Vagina (tissue), 2 donors: ENCODE measurements at regions not wholly inside any gene's neighbourhood (a gene's known extent, or its start where the extent isn't known, plus 50 kb on each side); places are given as distances from the start of the nearest gene placed in this dataset.
A peak's percentile ranks its signal among the peaks of the same experiment; 100 is the strongest.

Source experiments
- DNase-seq, 2 donors: peaks; one replicate each; pipeline ENCODE4 v3.0.0-alpha.2; 2017; ENCODE audit errors: extremely low spot score in 2 of 2
- H3K27ac ChIP-seq: fragments of 200-600 bp; sonication (generic); one replicate; pipeline ENCODE4 v1.5.1; 2019
- H3K27me3 ChIP-seq: fragments of 200-600 bp; sonication (generic); one replicate; pipeline ENCODE4 v1.5.1; 2019
- H3K36me3 ChIP-seq, 2 donors: fragments of 200-600 bp; sonication (generic); one replicate each; pipeline ENCODE4 v1.5.1; 2017 to 2019
- H3K4me1 ChIP-seq: fragments of 200-600 bp; sonication (generic); one replicate; pipeline ENCODE4 v1.5.1; 2019
- H3K4me3 ChIP-seq, 2 donors: fragments of 200-600 bp; sonication (generic); 1 replicate in 1 of 2; 2 replicates in 1 of 2; pipeline ENCODE4 v1.5.1; 2016 to 2019
- H3K9me3 ChIP-seq: fragments of 200-600 bp; sonication (generic); one replicate; pipeline ENCODE4 v1.5.1; 2019
- POLR2A ChIP-seq, 2 donors: fragments of 450-650 bp; IDR thresholded peaks; one replicate each; pipeline ENCODE4 v1.6.1; 2017; ENCODE audit warnings: antibody characterized with exemption in 2 of 2, mild to moderate bottlenecking in 2 of 2, moderate library complexity in 2 of 2
- POLR2AphosphoS5 ChIP-seq, 2 donors: sonication (generic); formaldehyde crosslinking; IDR thresholded peaks; one replicate each; pipeline ENCODE4 v1.9.0; 2017; ENCODE audit warnings: antibody characterized with exemption in 2 of 2, mild to moderate bottlenecking in 2 of 2, low read depth in 1 of 2; ENCODE audit not compliant: insufficient read depth in 1 of 2
- intact Hi-C: fragments of 100-400 bp; cut with DNase I; formaldehyde crosslinking; loops from one replicate; pipeline ENCODE4 v1.15.1; 2023
- TF ChIP-seq, protein P1 (sequence below), 3 experiments: fragments of 450-650 bp in 2 of 3; fragments of 200-600 bp in 1 of 3; sonication (generic) in 1 of 3; IDR thresholded peaks; one replicate each; pipeline ENCODE4 v1.5.1; 2017 to 2019; ENCODE audit warnings: antibody characterized with exemption in 3 of 3, mild to moderate bottlenecking in 2 of 3, moderate library complexity in 2 of 3

- TF ChIP-seq, protein P1, sequence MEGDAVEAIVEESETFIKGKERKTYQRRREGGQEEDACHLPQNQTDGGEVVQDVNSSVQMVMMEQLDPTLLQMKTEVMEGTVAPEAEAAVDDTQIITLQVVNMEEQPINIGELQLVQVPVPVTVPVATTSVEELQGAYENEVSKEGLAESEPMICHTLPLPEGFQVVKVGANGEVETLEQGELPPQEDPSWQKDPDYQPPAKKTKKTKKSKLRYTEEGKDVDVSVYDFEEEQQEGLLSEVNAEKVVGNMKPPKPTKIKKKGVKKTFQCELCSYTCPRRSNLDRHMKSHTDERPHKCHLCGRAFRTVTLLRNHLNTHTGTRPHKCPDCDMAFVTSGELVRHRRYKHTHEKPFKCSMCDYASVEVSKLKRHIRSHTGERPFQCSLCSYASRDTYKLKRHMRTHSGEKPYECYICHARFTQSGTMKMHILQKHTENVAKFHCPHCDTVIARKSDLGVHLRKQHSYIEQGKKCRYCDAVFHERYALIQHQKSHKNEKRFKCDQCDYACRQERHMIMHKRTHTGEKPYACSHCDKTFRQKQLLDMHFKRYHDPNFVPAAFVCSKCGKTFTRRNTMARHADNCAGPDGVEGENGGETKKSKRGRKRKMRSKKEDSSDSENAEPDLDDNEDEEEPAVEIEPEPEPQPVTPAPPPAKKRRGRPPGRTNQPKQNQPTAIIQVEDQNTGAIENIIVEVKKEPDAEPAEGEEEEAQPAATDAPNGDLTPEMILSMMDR (IDR thresholded peaks at IDR 0.05) = no peak
- TF ChIP-seq POLR2AphosphoS5 (IDR thresholded peaks at IDR 0.05; ENCODE audit: insufficient read depth in 1 of 2, low read depth in 1 of 2) (no peak), POLR2A (IDR thresholded peaks at IDR 0.05) (no peak)
- Histone ChIP-seq H3K9me3 (no peaks in the 10 kb centered on the region), H3K4me3 (no peak overlapping the region), H3K27ac (no peak overlapping the region), H3K36me3 (no peaks in the 10 kb centered on the region), H3K27me3 (no peaks in the 10 kb centered on the region), H3K4me1 (no peaks in the 10 kb centered on the region)
- intact Hi-C loops = no loop called here
- no peak for DNase-seq
Observed at GRCh38 chr20:60477958-60478357, 519.7 kb downstream of the CDH26 start.

GRCh38 chr20:60478533-60478932 is 520.3 kb downstream of the CDH26 start:
- intact Hi-C loops = no loop called here

DNA sequence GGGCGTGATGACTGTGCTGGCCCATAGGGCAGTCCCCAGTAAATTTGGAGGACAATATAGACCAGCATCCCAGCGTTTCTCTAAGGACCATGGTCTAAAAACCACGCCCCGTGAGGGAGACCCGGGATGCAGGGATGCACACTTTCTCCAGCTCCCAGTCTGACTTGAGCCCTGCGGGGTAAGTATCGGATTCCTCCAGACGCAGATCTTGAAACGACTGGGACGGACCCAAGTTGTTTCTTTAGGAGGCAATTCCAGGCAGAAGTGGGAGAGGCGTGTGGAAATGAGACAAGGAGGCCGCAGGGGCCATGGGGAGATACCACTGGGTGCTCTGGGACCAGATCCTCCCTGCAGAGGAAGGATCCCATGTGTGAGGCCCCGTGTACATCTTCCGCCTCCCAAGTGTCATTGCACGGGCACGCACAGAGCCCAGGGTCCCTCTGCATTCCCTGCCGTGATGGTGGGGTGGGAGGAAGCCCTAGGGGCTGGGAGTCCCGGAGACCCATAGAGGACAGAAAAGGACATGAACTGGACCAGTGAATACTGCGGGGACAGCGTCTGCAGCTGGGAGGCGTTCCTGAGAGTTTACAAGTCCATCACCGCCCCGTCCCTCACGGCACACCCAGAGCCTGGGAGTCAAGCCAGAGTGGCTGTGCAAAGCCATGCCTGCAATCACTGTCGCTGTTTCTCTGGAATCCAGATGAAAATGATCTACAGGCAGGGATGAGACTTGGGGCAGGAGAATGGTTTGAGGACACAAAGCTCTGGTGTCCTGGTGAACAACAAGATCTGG is 522.9 kb downstream of the CDH26 start:
- H3K9me3 ChIP-seq = no peaks in the 10 kb centered on the region
- H3K36me3 ChIP-seq = no peaks in the 10 kb centered on the region
- no peaks in the 10 kb centered on the region for H3K4me1 ChIP-seq
- no peaks in the 10 kb centered on the region for H3K27me3 ChIP-seq
- intact Hi-C loops = no loop called here
- TF ChIP-seq POLR2AphosphoS5 (IDR thresholded peaks at IDR 0.05; ENCODE audit: insufficient read depth in 1 of 2, low read depth in 1 of 2) (no peak), POLR2A (IDR thresholded peaks at IDR 0.05) (no peak)
- TF ChIP-seq, protein P1 (IDR thresholded peaks at IDR 0.05) = no peak
- DNase-seq = peak; percentile 72 to 80
- H3K27ac ChIP-seq = no peak overlapping the region
- H3K4me3 ChIP-seq = no peak overlapping the region

More at GRCh38 chr20:60478533-60478932, 520.3 kb downstream of the CDH26 start:
- no peaks in the 10 kb centered on the region for H3K36me3 ChIP-seq
- no peaks in the 10 kb centered on the region for H3K9me3 ChIP-seq
- TF ChIP-seq POLR2AphosphoS5 (IDR thresholded peaks at IDR 0.05; ENCODE audit: insufficient read depth in 1 of 2, low read depth in 1 of 2) (no peak), POLR2A (IDR thresholded peaks at IDR 0.05) (no peak)
- TF ChIP-seq, protein P1 (IDR thresholded peaks at IDR 0.05) = no peak
- no peaks in the 10 kb centered on the region for H3K27me3 ChIP-seq
- H3K27ac ChIP-seq = no peak overlapping the region
- H3K4me1 ChIP-seq = no peaks in the 10 kb centered on the region
- H3K4me3 ChIP-seq = no peak overlapping the region
- DNase-seq = peak in 1 of 2 donors; percentile 72

- Histone ChIP-seq H3K27ac (no peak overlapping the region), H3K9me3 (no peaks in the 10 kb centered on the region), H3K36me3 (no peaks in the 10 kb centered on the region), H3K4me1 (no peaks in the 10 kb centered on the region), H3K4me3 (no peak overlapping the region), H3K27me3 (no peaks in the 10 kb centered on the region)
- peak in 1 of 2 donors; percentile 81 for DNase-seq
- intact Hi-C loops = no loop called here
- TF ChIP-seq POLR2A (IDR thresholded peaks at IDR 0.05) = no peak
- TF ChIP-seq, protein P1 (IDR thresholded peaks at IDR 0.05) = no peak
- TF ChIP-seq POLR2AphosphoS5 (IDR thresholded peaks at IDR 0.05; ENCODE audit: insufficient read depth in 1 of 2, low read depth in 1 of 2) = no peak
Observed at GRCh38 chr20:60481743-60482133, 523.5 kb downstream of the CDH26 start.
